GM12878 (cell line): ENCODE measurements at regions not wholly inside any gene's neighbourhood (a gene's known extent, or its start where the extent isn't known, plus 50 kb on each side); places are given as distances from the start of the nearest gene placed in this dataset.
A peak's percentile ranks its signal among the peaks of the same experiment; 100 is the strongest.

Source experiments
- BCL3 ChIP-seq: IDR thresholded peaks from 2 replicates; pipeline ENCODE4 v1.6.1; 2011; ENCODE audit warnings: borderline replicate concordance, low read depth, mild to moderate bottlenecking, moderate library complexity, low read length; ENCODE audit not compliant: insufficient read depth, poor library complexity, severe bottlenecking
- EZH2 ChIP-seq: IDR thresholded peaks from 2 replicates; pipeline ENCODE4 v1.6.1; 2012; ENCODE audit warnings: low read depth, mild to moderate bottlenecking, control low read depth, inconsistent platforms, low read length, borderline replicate concordance; ENCODE audit not compliant: control insufficient read depth
- NFIC ChIP-seq: IDR thresholded peaks from 2 replicates; pipeline ENCODE4 v1.6.1; 2012; ENCODE audit warnings: low read depth, mild to moderate bottlenecking, inconsistent platforms, low read length, moderate library complexity
- POLR2AphosphoS5 ChIP-seq: IDR thresholded peaks from 2 replicates; pipeline ENCODE4 v1.6.1; 2011; ENCODE audit warnings: mild to moderate bottlenecking, low read length, inconsistent platforms
- TF ChIP-seq, protein P1 (sequence below): IDR thresholded peaks from 2 replicates; pipeline ENCODE4 v1.6.1; 2011; ENCODE audit warnings: mild to moderate bottlenecking, low read depth, low read length, moderate library complexity; ENCODE audit not compliant: insufficient replicate concordance
- TF ChIP-seq, protein P2 (sequence below): IDR thresholded peaks from 2 replicates; pipeline ENCODE4 v1.6.1; 2011; ENCODE audit warnings: borderline replicate concordance, low read depth, mild to moderate bottlenecking, moderate library complexity, mixed read lengths, low read length; ENCODE audit not compliant: insufficient read depth; ENCODE audit errors: extremely low read length
- TF ChIP-seq, protein P3 (sequence below): IDR thresholded peaks from 2 replicates; pipeline ENCODE4 v1.6.1; 2012; ENCODE audit warnings: low read length, inconsistent platforms
- TF ChIP-seq, protein P4 (sequence below): IDR thresholded peaks from 2 replicates; pipeline ENCODE4 v1.6.1; 2012; ENCODE audit warnings: low read depth, low read length, improper control_type of control experiment
- TF ChIP-seq, protein P5 (sequence below), 3 experiments: IDR thresholded peaks in 2 of 3; conservative IDR thresholded peaks in 1 of 3; 2 replicates each; pipeline ENCODE4 v1.5.1; 2011; ENCODE audit warnings: low read depth in 3 of 3, low read length in 3 of 3, mild to moderate bottlenecking in 3 of 3, control low read depth in 2 of 3, moderate library complexity in 2 of 3, inconsistent platforms in 1 of 3, mixed read lengths in 1 of 3; ENCODE audit not compliant: control insufficient read depth in 2 of 3, insufficient read depth in 1 of 3; ENCODE audit errors: extremely low read depth in 1 of 3
- TF ChIP-seq, protein P6 (sequence below): fragments of 450-650 bp; formaldehyde crosslinking; IDR thresholded peaks from 2 replicates; pipeline ENCODE4 v1.5.0; 2022; ENCODE audit warnings: mild to moderate bottlenecking, missing genetic modification characterization

- TF ChIP-seq, protein P1, sequence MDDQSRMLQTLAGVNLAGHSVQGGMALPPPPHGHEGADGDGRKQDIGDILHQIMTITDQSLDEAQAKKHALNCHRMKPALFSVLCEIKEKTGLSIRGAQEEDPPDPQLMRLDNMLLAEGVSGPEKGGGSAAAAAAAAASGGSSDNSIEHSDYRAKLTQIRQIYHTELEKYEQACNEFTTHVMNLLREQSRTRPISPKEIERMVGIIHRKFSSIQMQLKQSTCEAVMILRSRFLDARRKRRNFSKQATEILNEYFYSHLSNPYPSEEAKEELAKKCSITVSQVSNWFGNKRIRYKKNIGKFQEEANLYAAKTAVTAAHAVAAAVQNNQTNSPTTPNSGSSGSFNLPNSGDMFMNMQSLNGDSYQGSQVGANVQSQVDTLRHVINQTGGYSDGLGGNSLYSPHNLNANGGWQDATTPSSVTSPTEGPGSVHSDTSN = no peak
- TF ChIP-seq BCL3 (no peak), POLR2AphosphoS5 (no peak), EZH2 (no peak), NFIC (no peak)
- TF ChIP-seq, protein P2, sequence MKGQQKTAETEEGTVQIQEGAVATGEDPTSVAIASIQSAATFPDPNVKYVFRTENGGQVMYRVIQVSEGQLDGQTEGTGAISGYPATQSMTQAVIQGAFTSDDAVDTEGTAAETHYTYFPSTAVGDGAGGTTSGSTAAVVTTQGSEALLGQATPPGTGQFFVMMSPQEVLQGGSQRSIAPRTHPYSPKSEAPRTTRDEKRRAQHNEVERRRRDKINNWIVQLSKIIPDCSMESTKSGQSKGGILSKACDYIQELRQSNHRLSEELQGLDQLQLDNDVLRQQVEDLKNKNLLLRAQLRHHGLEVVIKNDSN = no peak
- TF ChIP-seq, protein P3, sequence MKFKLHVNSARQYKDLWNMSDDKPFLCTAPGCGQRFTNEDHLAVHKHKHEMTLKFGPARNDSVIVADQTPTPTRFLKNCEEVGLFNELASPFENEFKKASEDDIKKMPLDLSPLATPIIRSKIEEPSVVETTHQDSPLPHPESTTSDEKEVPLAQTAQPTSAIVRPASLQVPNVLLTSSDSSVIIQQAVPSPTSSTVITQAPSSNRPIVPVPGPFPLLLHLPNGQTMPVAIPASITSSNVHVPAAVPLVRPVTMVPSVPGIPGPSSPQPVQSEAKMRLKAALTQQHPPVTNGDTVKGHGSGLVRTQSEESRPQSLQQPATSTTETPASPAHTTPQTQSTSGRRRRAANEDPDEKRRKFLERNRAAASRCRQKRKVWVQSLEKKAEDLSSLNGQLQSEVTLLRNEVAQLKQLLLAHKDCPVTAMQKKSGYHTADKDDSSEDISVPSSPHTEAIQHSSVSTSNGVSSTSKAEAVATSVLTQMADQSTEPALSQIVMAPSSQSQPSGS = peak; percentile 42; the same call in 1 of the 2 replicates
- TF ChIP-seq, protein P4, sequence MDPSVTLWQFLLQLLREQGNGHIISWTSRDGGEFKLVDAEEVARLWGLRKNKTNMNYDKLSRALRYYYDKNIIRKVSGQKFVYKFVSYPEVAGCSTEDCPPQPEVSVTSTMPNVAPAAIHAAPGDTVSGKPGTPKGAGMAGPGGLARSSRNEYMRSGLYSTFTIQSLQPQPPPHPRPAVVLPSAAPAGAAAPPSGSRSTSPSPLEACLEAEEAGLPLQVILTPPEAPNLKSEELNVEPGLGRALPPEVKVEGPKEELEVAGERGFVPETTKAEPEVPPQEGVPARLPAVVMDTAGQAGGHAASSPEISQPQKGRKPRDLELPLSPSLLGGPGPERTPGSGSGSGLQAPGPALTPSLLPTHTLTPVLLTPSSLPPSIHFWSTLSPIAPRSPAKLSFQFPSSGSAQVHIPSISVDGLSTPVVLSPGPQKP = no peak
- TF ChIP-seq, protein P5, sequence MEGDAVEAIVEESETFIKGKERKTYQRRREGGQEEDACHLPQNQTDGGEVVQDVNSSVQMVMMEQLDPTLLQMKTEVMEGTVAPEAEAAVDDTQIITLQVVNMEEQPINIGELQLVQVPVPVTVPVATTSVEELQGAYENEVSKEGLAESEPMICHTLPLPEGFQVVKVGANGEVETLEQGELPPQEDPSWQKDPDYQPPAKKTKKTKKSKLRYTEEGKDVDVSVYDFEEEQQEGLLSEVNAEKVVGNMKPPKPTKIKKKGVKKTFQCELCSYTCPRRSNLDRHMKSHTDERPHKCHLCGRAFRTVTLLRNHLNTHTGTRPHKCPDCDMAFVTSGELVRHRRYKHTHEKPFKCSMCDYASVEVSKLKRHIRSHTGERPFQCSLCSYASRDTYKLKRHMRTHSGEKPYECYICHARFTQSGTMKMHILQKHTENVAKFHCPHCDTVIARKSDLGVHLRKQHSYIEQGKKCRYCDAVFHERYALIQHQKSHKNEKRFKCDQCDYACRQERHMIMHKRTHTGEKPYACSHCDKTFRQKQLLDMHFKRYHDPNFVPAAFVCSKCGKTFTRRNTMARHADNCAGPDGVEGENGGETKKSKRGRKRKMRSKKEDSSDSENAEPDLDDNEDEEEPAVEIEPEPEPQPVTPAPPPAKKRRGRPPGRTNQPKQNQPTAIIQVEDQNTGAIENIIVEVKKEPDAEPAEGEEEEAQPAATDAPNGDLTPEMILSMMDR (IDR thresholded peaks at IDR 0.05 in 2 of 3, conservative IDR thresholded peaks at IDR 0.05 in 1 of 3; ENCODE audit: control insufficient read depth in 2 of 3, extremely low read depth in 1 of 3, insufficient read depth in 1 of 3, low read depth in 3 of 3, low read length in 3 of 3) = no peak
- TF ChIP-seq, protein P6, sequence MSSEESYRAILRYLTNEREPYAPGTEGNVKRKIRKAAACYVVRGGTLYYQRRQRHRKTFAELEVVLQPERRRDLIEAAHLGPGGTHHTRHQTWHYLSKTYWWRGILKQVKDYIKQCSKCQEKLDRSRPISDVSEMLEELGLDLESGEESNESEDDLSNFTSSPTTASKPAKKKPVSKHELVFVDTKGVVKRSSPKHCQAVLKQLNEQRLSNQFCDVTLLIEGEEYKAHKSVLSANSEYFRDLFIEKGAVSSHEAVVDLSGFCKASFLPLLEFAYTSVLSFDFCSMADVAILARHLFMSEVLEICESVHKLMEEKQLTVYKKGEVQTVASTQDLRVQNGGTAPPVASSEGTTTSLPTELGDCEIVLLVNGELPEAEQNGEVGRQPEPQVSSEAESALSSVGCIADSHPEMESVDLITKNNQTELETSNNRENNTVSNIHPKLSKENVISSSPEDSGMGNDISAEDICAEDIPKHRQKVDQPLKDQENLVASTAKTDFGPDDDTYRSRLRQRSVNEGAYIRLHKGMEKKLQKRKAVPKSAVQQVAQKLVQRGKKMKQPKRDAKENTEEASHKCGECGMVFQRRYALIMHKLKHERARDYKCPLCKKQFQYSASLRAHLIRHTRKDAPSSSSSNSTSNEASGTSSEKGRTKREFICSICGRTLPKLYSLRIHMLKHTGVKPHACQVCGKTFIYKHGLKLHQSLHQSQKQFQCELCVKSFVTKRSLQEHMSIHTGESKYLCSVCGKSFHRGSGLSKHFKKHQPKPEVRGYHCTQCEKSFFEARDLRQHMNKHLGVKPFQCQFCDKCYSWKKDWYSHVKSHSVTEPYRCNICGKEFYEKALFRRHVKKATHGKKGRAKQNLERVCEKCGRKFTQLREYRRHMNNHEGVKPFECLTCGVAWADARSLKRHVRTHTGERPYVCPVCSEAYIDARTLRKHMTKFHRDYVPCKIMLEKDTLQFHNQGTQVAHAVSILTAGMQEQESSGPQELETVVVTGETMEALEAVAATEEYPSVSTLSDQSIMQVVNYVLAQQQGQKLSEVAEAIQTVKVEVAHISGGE (CRISPR knock-in tag) = no peak
These were observed 258.1 kb downstream of the STK31 start for GRCh38 chr7:23967949-23968599.
